Putamen (tissue), 1 donor: ENCODE measurements at regions not wholly inside any gene's neighbourhood (a gene's known extent, or its start where the extent isn't known, plus 50 kb on each side); places are given as distances from the start of the nearest gene placed in this dataset.
"Not testable (repeated sequence)": the region's sequence is repeated elsewhere in the genome, so short reads cannot be mapped to it uniquely, and the experiment has no call there.

Source experiments
- DNase-seq: peaks from one replicate; pipeline ENCODE4 v3.0.0-alpha.2; 2016; ENCODE audit warnings: low spot score

- no peak for DNase-seq
Observed at GRCh38 chr12:131391399-131391798, 319.5 kb upstream of the SFSWAP start.

GRCh38 chr12:131394752-131395151 lies 316.1 kb upstream of the SFSWAP start:
- DNase-seq, result not testable (repeated sequence)

DNA sequence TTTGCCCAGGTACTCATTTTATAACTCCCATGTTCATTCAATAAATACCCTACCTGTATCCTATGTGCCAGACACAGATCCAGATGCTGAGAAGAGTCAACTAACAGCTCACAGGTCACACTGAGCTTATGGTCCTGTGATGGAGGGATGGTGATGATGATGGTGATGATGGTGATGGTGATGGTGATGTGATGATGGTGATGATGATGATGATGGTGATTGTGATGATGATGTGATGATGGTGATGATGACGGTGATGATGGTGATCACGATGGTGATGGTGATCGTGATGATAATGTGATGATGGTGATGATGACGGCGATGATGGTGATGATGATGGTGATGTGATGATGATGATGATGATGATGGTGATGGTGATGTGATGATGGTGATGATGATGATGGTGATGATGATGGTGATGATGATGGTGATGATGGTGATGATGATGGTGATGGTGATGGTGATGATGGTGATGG lies 315.6 kb upstream of the SFSWAP start:
- DNase-seq, result not testable (repeated sequence)

DNA sequence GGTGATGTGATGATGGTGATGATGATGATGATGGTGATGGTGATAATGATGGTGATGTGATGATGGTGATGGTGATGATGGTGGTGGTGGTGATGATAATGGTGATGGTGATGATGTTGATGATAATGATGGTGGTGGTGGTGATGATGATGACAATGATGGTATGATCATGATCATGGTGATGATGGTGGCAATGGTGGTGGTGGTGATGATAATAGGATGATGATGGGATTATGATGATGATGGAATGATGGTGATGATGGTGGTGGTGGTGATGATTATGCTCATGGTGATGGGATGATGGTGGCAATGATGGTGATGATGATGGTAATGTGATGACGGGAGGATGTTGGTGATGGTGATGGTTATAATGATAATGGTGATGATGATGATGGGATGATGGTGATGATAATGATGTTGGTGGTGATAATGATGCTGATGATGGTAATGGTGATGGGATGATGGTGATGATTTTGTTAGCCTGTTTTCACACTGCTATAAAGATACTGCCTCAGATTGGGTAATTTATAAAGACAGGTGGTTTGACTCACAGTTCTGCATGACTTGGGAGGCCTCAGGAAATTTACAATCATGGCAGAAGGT lies 314.8 kb upstream of the SFSWAP start:
- no peak for DNase-seq

DNA sequence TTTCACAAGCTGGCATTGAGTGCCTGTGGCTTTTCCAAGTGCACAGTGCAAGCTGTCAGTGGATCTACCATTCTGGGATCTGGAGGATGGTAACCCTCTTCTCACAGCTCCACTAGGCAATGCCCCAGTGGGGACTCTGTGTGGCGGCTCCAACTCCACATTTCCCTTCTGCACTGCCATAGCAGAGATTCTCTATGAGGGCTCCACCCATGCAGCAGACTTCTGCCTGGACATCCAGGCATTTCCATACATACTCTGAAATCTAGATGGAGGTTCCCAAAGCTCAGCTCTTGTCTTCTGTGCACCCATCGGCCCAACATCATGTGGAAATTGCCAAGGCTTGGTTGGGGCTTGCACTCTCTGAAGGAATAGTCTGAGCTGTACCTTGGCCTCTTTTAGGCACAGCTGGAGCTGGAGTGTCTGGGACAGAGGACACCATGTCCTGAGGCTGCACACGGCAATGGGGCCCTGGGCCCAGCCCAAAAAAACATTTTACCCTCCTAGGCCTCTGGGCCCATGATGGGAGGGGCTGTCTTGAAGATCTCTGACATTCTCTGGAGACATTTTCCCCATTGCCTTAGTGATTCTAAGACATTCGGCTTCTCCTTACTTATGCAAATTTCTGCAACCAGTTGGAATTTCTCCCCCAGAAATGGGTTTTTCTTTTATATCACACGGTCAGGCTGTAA lies 313.3 kb upstream of the SFSWAP start:
- no peak for DNase-seq

DNA sequence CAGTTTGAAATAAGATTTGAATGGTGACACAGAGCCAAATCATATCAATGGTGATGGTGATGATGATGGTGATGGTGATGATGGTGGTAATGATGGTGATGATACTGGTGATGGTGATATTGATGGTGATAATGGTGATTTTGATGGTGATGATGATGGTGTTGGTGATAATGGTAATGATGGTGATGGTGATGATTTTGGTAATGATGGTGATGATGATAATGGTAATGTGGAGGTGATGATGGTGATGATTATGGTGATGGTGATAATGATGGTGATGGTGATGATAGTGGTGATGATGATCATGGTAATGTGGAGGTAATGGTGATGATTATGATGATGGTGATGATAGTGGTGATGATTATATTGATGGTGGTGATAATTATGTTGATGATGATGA lies 311.9 kb upstream of the SFSWAP start:
- no peak for DNase-seq

DNA sequence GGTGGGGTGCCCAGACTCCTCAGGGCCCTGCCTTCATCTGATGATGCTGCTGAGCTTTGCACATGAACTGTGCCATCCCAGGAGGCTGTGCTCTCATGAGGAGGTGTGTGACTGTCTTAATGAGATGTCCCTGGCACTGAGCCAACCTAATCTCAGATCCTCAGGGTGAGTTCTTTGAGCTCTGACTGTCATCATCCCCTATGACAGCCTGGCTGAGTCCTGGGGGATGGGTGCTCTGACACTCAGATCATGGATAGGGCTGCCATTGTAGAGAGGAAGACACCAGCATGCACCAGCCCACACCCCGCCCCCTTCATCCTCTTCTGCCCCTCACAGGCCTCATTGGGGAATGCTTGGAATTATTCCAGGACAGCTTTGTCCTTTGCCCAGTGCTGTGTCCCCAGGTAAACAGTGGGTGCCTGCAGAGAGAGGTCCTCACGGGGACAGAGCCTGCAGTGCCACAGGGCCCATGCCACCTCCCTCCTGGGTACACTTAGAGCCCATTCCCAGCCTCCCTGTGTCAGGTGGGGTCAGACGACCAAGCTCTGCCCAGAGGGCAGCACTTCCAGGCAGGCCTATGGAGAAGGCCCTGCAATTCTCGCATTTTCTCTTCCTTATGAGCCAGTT lies 310.1 kb upstream of the SFSWAP start:
- DNase-seq, result peak; percentile 24

DNA sequence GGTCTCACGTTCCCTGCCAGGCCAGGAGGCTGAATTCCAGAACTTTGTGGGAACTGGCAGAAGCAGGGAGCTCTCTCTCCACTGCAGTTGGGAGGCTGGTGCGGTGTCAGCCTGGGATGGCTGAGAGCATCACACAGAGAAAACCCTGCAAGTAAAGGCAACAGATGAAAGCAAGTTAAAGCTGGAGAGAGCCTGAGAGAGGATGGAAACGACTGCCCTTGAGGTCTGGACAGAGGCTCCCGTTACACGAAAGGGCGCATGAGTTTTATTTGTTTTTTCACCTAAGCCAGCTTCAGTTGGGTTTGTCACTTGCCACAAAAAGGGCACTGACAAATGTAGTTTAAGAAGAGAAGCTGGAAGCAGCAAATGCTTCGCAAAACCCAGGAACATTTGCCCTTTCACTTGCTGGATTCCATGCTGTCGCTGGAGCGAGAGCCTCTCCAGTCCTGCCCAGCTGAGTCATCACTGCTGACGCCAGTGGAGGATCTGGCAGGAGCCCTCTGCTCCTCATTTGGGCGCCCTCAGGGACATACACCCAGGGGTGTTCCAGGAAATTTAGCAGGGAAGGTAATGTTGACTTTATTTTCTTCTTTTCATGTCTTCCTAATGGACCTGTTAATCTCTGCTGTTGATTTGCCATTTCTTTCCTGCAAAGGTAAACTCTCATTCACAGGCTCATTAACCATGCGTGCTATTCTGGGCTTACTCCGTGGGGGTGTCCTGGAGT lies 308.8 kb upstream of the SFSWAP start:
- not testable (repeated sequence) for DNase-seq

- no peak for DNase-seq
Observed at GRCh38 chr12:131402781-131403396, 308.0 kb upstream of the SFSWAP start.

DNA sequence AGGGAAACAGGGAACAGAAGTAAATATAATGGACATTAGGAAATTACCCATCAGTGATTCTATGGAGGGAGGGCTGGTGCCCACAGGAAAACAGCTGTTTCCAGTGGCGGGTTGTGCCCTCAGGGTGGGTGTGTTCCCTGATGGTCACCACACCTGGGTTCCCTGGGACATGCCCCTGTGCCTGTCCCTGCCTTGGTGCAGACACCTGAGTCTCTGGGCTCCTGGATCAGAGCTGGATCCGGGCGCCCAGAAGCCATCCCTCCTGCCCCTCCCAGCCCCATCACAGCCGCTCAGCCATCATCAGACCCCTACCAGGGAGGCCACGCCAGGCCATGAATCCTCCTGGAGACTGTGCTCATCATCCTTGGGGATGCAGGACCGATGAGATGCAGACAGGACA lies 307.2 kb upstream of the SFSWAP start:
- DNase-seq, result no peak

DNA sequence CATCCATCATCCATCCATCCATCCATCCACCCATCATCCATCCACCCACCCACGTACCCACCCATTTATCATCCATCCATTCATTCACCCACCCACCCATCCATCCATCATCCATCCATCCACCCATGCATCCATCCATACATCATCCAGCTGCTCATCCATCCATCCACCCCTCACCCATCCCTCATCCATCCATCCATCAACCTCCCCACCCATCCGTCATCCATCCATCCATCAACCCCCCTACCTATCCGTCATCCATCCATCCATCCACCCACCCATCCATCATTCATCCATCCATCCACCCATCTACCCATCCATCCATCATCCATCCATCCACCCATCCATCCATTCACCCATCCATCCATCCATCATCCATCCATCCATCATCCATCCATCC lies 306.2 kb upstream of the SFSWAP start:
- no peak for DNase-seq

DNA sequence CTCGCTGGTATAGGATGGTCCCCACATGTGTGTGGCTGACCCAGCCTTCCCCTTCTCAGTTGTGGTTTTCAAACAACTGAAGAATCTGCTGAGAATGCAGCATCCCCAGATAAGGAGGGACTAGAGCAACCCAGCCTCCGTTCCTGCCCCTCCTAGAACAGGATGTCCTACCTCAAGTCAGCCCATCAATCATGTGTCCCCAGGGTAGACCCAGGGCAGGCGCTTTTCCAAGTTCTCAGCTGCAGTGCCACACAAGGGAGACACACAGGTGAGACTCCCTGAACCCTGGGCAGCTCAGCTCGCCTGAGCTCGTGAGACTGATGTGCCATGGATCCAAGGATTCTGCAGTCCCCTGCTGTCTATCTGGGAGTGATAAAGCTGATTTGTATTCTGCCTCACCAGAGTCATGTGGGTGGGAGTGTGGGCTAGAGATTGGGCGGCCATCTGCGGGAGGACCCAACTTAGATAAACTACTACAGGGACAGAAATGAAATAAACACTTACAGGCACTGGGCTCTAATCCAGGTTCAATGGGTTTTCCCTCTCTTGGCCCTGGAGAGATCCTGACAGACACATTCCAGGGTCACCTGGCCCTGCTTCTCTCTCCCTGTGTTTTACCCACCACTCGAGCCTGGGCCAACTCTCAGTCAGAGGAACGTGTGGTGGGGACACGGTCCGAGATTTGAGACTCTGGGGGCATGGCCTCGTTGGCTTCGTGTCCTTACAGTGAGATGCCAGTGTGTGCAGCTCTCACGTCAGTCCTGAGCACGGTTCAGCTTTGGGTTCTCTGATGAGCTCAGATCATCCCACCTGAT lies 303.5 kb upstream of the SFSWAP start:
- no peak for DNase-seq

- no peak for DNase-seq
Observed at GRCh38 chr12:131408036-131408365, 302.9 kb upstream of the SFSWAP start.

DNA sequence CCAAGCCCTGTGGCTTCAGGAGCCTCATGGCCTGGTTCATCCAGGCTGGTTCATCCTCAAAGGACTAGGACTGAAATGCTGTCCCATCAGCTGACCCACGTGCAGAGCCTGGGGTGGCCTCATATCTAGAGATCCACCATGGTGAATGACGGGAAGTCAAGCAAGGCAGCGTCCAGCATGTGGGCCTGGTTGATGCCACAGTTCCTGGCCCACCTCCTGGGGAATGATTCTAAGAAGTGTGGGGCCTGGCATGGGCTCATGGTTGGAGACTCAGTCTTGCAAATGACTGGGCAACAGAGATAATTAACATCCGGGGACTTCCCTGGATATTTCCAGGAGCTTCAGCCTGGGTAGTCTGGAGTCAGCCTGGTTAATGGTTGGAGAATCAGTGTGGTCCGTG lies 302.4 kb upstream of the SFSWAP start:
- no peak for DNase-seq

GRCh38 chr12:131409211-131409610 lies 301.7 kb upstream of the SFSWAP start:
- no peak for DNase-seq

DNA sequence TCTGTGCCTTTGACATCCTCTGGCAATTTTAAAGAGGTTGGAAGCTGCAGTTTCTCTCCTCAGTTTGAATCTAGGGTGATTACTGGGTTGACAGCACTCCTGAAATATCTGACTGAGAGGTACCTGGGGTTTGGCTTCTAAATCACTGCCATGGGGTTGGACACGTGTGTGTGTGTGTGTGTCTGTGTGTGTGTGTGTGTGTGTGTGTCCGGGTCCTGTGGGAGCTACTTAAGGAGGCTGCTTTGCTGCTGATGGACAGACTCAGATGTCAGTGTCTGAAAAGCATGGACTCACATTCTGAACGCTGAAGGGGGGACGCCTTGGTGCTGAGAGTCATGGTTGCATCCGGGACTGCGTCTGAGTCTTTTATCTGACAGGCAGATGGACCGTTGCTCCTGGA lies 299.1 kb upstream of the SFSWAP start:
- DNase-seq, result not testable (repeated sequence)

GRCh38 chr12:131413006-131413405 lies 297.9 kb upstream of the SFSWAP start:
- DNase-seq, result no peak

GRCh38 chr12:131413471-131413870 lies 297.4 kb upstream of the SFSWAP start:
- no peak for DNase-seq

DNA sequence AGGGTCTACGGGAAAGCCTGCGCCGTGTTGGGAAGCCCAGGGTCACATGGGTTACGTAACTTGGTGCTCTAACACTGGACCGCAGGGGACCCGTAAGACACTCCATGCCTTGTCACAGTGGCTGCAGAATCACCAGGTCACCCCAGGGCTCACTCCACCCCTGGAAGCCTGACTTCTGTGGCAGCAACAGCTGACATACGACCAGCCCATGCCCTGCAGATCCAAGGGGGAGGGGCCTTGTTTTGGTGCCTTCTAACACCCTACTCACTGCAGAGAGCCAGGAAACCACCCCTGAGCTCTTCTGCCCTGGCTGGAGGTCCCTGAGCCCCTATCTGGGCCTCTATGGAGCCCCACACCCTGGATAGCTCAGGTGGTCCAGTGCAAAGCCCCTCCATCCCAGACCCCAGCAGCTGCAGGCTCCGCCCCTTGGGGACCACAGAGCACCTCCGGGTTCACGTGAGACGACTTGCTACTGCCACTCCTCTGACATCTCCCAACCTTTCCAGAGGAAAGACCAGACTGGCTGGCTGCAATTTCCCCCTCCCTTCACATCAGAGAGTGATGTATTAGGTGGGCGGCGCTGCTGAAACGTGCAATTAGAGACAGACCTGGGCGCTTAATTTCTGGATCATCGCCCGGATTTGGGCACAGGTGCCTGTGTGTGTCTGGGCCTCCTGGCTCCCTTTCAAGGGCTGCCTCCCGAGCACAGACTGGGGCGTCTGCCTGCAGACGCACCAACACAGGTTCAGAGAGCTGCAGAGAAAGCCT lies 296.6 kb upstream of the SFSWAP start:
- DNase-seq, result not testable (repeated sequence)

DNA sequence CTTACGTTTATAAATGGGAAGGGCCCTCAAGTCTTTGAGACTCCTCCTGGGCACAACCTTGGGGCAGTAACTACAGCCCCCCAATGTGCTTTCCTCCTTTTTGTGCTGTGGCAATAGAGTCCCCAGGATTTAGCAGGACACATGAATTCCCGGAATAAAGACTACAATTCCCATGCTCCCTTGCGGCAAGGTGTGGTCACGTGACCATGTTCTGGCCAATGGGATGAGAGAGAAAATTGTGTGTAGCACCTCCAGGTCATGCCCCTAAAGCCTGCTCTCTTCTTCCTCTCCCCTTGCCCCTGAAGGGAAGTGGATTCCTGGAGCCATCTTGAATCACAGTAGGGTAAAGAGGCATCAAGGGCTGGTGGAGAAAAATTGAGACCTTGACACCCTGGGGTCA lies 295.1 kb upstream of the SFSWAP start:
- DNase-seq, result no peak

- DNase-seq, result no peak
Observed at GRCh38 chr12:131418121-131418520, 292.8 kb upstream of the SFSWAP start.
